Fibroblast of the aortic adventitia (primary cell): ENCODE measurements at regions not wholly inside any gene's neighbourhood (a gene's known extent, or its start where the extent isn't known, plus 50 kb on each side); places are given as distances from the start of the nearest gene placed in this dataset.
"Not testable (repeated sequence)": the region's sequence is repeated elsewhere in the genome, so short reads cannot be mapped to it uniquely, and the experiment has no call there.

Experiments
- DNase-seq: peaks from one replicate; pipeline ENCODE4 v3.0.0-alpha.2; 2010; ENCODE audit warnings: low read depth
- H3K4me3 ChIP-seq: 2 replicates; pipeline ENCODE4 v1.5.1; 2011; ENCODE audit warnings: low read depth, mild to moderate bottlenecking, control low read depth, low read length, moderate library complexity
- TF ChIP-seq, protein P1 (sequence below): IDR thresholded peaks from 2 replicates; pipeline ENCODE4 v1.5.1; 2011; ENCODE audit warnings: mild to moderate bottlenecking, low read length, control low read depth, inconsistent platforms; ENCODE audit not compliant: insufficient read depth

DNA sequence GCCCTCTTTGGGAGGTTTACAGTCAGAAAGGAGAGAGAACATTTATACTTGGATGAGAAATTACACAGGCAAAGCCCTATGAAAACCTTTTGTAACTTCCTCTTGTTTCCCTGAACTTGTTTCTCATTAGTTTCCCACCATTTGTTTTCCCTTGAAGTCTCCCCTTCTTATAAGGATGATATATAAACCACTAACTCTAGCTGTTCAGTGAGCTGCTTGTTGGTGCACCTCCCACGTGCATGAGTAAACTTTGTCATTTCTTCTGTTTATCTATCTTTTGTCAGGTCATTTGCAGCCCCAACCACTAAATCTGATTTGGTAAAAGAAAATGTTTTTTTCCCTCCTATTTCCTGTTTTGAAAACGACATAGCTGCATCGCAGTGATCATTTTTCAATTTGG lies 919.9 kb downstream of the SLITRK1 start:
- DNase-seq = peak; percentile 6
- H3K4me3 ChIP-seq = no peak overlapping the region
- TF ChIP-seq, protein P1, sequence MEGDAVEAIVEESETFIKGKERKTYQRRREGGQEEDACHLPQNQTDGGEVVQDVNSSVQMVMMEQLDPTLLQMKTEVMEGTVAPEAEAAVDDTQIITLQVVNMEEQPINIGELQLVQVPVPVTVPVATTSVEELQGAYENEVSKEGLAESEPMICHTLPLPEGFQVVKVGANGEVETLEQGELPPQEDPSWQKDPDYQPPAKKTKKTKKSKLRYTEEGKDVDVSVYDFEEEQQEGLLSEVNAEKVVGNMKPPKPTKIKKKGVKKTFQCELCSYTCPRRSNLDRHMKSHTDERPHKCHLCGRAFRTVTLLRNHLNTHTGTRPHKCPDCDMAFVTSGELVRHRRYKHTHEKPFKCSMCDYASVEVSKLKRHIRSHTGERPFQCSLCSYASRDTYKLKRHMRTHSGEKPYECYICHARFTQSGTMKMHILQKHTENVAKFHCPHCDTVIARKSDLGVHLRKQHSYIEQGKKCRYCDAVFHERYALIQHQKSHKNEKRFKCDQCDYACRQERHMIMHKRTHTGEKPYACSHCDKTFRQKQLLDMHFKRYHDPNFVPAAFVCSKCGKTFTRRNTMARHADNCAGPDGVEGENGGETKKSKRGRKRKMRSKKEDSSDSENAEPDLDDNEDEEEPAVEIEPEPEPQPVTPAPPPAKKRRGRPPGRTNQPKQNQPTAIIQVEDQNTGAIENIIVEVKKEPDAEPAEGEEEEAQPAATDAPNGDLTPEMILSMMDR = no peak

DNA sequence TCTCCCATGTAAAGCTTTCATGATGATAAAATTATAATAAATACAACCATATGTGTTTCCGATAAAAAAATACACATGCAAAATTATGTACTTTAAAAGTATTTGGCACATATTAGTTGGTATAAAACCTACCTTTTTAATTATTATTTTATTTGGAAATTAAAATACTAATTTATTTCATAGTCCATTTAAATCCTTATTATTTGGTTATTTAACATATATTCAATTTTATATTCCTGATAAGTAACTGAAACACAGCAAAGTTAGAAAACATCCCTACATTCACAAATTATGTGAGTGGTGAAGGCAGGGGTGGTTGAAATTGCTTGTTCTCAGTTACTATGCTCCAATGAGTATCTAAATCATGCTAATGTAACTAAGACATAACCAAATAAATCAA lies 920.5 kb downstream of the SLITRK1 start:
- TF ChIP-seq, protein P1 = no peak
- no peak overlapping the region for H3K4me3 ChIP-seq
- DNase-seq = no peak

DNA sequence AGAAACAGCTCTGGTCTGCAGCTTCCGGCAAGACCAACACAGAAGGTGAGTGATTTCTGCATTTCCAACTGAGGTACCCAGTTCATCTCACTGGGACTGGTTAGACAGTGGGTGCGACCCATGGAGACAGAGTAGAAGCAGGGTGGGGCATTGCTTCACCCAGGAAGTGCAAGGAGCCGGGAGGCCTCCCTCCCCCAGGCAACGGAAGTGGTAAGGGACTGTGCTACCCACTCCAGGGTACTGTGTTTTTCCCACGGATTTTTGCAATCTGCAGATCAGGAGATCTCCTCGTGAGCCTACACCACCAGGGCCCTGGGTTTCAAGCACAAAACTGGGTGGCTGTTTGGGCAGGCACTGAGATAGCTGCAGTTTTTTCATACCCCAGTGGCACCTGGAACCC lies 929.9 kb downstream of the SLITRK1 start:
- DNase-seq, H3K4me3 ChIP-seq: not testable (repeated sequence)

DNA sequence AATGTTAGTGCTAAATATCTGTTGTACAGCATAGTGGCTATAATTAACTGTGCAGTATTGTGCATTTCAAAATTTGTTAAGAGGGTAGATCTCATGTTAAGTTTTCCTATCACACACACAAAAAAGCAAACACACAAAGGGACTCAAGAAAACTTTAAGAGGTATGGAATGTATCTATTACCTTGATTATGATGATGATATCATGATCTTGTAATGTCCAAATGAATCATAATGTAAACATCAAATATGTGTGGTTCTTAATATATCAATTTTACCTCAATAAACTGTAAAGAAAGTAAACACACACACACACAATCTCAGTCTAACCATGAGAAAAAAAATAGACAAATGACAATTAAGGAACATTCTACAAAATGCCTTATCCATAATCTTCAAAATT lies 934.6 kb downstream of the SLITRK1 start:
- DNase-seq = no peak
- TF ChIP-seq, protein P1 = no peak
- H3K4me3 ChIP-seq = no peak overlapping the region

DNA sequence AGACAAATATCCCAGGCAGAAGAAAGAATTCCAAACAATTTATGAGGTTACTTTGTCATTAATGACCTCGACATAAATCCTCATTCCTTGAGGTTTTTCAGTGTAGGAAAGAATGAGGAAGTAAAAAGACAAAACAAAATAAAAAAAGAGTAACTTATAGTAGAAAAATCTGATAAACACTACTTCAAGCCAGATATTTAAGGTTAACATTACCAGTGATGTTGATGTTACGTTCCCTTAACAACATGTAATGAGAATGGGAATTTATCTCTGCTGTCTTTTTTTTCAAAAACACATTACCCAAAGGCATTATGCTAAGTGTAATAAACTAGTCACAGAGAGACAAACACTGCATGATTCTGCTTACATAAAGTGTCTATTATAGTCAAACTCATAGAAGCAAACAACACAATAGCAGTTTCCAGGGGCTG lies 935.1 kb downstream of the SLITRK1 start:
- TF ChIP-seq, protein P1 = no peak
- DNase-seq = no peak
- H3K4me3 ChIP-seq = no peak overlapping the region

DNA sequence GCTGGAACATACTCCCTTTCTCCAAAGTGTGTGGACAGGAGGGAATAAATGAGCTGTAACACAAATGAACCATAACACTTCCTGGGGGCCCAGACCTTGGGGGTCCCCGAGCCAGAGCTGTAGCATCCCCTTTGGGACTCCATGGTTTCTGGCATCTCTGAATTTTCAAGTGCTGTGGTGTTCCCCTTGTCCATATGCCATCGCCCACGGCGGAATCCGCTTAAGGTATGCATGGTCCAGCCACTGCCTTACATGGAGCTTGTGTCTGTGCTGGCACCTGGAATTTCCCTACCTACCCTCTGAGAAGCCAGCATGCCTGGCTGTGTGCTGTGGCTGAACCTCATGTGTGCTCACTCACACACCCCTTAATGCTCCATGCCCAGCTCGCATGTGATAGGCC lies 943.6 kb downstream of the SLITRK1 start:
- TF ChIP-seq, protein P1 = no peak
- DNase-seq = no peak
- H3K4me3 ChIP-seq = no peak overlapping the region

DNA sequence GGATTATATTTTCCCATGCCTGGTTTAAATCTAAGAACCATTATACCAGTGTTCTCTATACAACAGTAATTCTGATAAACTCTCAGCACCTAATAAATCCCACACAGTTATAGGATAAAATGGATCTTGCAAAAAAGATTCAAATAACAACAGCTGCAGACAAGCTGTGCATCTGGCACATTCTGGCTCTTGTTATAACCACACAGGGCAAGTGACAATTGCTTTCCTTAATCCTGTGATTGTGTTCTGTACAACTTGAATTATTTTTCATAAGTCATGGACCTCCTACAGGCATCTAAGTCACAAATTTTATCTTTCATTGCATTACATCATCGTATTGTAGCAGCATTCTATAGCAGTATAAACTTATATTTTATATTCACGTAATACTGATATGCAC lies 948.3 kb downstream of the SLITRK1 start:
- no peak overlapping the region for H3K4me3 ChIP-seq
- DNase-seq = no peak
- TF ChIP-seq, protein P1 = no peak
